ENCODE measurements at regions not wholly inside any gene's neighbourhood (a gene's known extent, or its start where the extent isn't known, plus 50 kb on each side); places are given as distances from the start of the nearest gene placed in this dataset.

GRCh38 chr3:16048435-16049318 is 125.8 kb upstream of the GALNT15 start:
- H3K4me3 ChIP-seq (ENCODE audit: low read depth, low read length): no peak overlapping the region
- peak; percentile 86 for DNase-seq (ENCODE audit: low read depth)
- TF ChIP-seq CTCF (IDR thresholded peaks at IDR 0.05; ENCODE audit: insufficient read depth, low read depth, low read length): peak; percentile 75

GRCh38 chr3:16050641-16051467 is 123.6 kb upstream of the GALNT15 start:
- DNase-seq (ENCODE audit: low read depth): no peak
- no peak overlapping the region for H3K4me3 ChIP-seq (ENCODE audit: low read depth, low read length)
- TF ChIP-seq CTCF (IDR thresholded peaks at IDR 0.05; ENCODE audit: insufficient read depth, low read depth, low read length): no peak

GRCh38 chr3:16051691-16052090 is 122.8 kb upstream of the GALNT15 start:
- TF ChIP-seq CTCF (IDR thresholded peaks at IDR 0.05; ENCODE audit: insufficient read depth, low read depth, low read length): no peak
- H3K4me3 ChIP-seq (ENCODE audit: low read depth, low read length): no peak overlapping the region

GRCh38 chr3:16052964-16053363 is 121.5 kb upstream of the GALNT15 start:
- TF ChIP-seq CTCF (IDR thresholded peaks at IDR 0.05; ENCODE audit: insufficient read depth, low read depth, low read length): no peak
- DNase-seq (ENCODE audit: low read depth): no peak
- no peak overlapping the region for H3K4me3 ChIP-seq (ENCODE audit: low read depth, low read length)

More at GRCh38 chr3:16051691-16052090, 122.8 kb upstream of the GALNT15 start:
- DNase-seq (ENCODE audit: low read depth): no peak

GRCh38 chr3:16053794-16054193 is 120.7 kb upstream of the GALNT15 start:
- TF ChIP-seq CTCF (IDR thresholded peaks at IDR 0.05; ENCODE audit: insufficient read depth, low read depth, low read length): no peak
- H3K4me3 ChIP-seq (ENCODE audit: low read depth, low read length): no peak overlapping the region
- DNase-seq (ENCODE audit: low read depth): no peak

- no peak for TF ChIP-seq CTCF (IDR thresholded peaks at IDR 0.05; ENCODE audit: insufficient read depth, low read depth, low read length)
- no peak for DNase-seq (ENCODE audit: low read depth)
- H3K4me3 ChIP-seq (ENCODE audit: low read depth, low read length): no peak overlapping the region
Measured at GRCh38 chr3:16055606-16056211, 118.8 kb upstream of the GALNT15 start.

All from fibroblast of villous mesenchyme (primary cell).